ENCODE measurements at regions not wholly inside any gene's neighbourhood (a gene's known extent, or its start where the extent isn't known, plus 50 kb on each side); places are given as distances from the start of the nearest gene placed in this dataset.

GRCh38 chr2:237011206-237011795 lies 74.4 kb upstream of the COPS8 start:
- no peak for TF ChIP-seq CTCF (IDR thresholded peaks at IDR 0.05)
- DNase-seq (ENCODE audit: low spot score) (no peak), ATAC-seq (ENCODE audit: low FRiP score) (no peak)

DNA sequence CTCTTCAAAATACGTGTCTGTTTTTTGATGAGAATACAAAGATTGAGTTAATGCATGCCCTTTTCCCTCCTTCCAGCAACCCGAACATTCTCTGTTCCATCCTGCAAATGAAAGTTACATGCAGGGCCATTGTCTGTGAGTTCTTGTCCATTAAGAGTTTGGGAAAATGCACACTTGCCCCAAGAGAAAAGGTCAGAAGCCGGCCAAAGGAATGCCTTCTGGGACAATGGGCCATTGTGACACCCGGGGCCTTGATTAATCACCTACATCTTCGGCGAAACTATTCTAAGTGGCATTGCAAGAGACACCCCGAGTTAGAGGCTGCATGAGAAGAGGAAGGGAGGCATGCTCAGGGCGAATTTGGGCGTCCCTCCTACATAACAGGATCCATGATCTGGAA lies 73.7 kb upstream of the COPS8 start:
- ATAC-seq (ENCODE audit: low FRiP score) (no peak), DNase-seq (ENCODE audit: low spot score) (no peak)
- TF ChIP-seq CTCF (IDR thresholded peaks at IDR 0.05), result no peak

DNA sequence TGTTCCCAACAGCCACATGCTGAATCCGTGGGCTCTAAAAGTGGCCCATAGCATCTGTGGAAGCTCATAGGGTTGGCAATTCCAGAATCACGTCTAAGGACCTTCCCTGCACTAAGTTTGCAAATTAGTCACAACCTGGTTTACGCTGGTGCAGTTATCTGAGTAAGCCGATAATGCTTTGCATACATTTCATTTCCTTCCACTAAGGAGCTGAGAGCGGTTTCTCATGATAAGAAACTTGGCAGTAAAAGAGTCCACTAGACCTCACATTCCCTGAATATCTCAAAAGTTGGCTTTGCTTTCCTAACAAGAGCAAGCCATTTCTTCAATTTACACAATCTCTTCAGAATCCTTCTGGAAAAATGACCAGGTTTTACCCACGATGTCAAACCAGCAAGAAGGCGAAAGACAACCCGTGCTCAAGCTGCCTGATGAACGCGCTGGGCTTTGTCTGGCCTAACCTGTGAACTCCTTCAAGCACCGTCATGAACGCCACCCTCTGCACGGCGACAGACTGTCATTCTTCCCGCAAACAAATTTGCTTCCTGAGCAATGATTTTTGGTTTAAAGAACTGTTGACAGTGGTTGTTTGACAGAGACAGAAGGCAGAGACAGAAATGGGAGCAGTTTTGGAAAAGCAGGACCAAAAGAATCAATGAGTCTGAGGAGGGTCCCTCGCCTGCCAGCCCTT lies 73.0 kb upstream of the COPS8 start:
- DNase-seq (ENCODE audit: low spot score) (no peak), ATAC-seq (ENCODE audit: low FRiP score) (peak; percentile 75)
- no peak for TF ChIP-seq CTCF (IDR thresholded peaks at IDR 0.05)

- no peak for TF ChIP-seq CTCF (IDR thresholded peaks at IDR 0.05)
- no peak for ATAC-seq (ENCODE audit: low FRiP score)
- DNase-seq (ENCODE audit: low spot score), result no peak
Measured at GRCh38 chr2:237016121-237016915, 69.4 kb upstream of the COPS8 start.

- ATAC-seq (ENCODE audit: low FRiP score), result no peak
- no peak for DNase-seq (ENCODE audit: low spot score)
- no peak for TF ChIP-seq CTCF (IDR thresholded peaks at IDR 0.05)
Measured at GRCh38 chr2:237020090-237020489, 65.6 kb upstream of the COPS8 start.

- ATAC-seq (ENCODE audit: low FRiP score), result no peak
- TF ChIP-seq CTCF (IDR thresholded peaks at IDR 0.05), result no peak
- no peak for DNase-seq (ENCODE audit: low spot score)
Measured at GRCh38 chr2:237022533-237022932, 63.2 kb upstream of the COPS8 start.
